ENCODE measurements at regions not wholly inside any gene's neighbourhood (a gene's known extent, or its start where the extent isn't known, plus 50 kb on each side); places are given as distances from the start of the nearest gene placed in this dataset.
A peak's percentile ranks its signal among the peaks of the same experiment; 100 is the strongest.

GRCh38 chr18:64203295-64203694 is 54.4 kb upstream of the LINC00305 start:
- BruUV-seq (replicated peaks) = no TSS peak
- no peaks in the 10 kb centered on the region for H3F3A ChIP-seq (ENCODE audit: insufficient read depth, low read depth)

GRCh38 chr18:64202863-64203262 is 54.0 kb upstream of the LINC00305 start:
- Histone ChIP-seq H3K4me3 (no peak overlapping the region), H3K27ac (no peak overlapping the region), H3K9me2 (ENCODE audit: insufficient read depth) (no peaks in the 10 kb centered on the region), H2AFZ (peak overlapping the region; percentile 55), H3K79me2 (ENCODE audit: low read depth) (no peaks in the 10 kb centered on the region), H4K20me1 (ENCODE audit: insufficient read depth) (no peaks in the 10 kb centered on the region), H3F3A (ENCODE audit: insufficient read depth, low read depth) (no peaks in the 10 kb centered on the region), H3K9me3 (ENCODE audit: insufficient read depth, low read depth) (0 out of 2 replicates have a peak, but pooled peaks cover 4% of the 10 kb centered on the region), H3K4me1 (replicated peaks; ENCODE audit: insufficient read depth) (peaks cover 9% of the 10 kb centered on the region; the same call in 1 of the 2 replicates), H3K36me3 (ENCODE audit: low read depth) (no peaks in the 10 kb centered on the region), H3K4me2 (peak overlapping the region; percentile 51), H3K27me3 (ENCODE audit: insufficient read depth, low read depth) (no peaks in the 10 kb centered on the region)
- ChIA-PET POLR2A (ENCODE audit: unreplicated experiment) (no interaction called here), CTCF (interaction anchor here (0.6 to 0.7 kb wide), 2 partner anchors 189 to 688 kb away, joined by 3 to 4 read pairs; no protein-coding TSS in a partner anchor)
- BruUV-seq (replicated peaks) = no TSS peak
- peak; percentile 39 to 58 for DNase-seq
- TF ChIP-seq EZH2 (IDR thresholded peaks at IDR 0.05; ENCODE audit: low read depth) (no peak), CTCF (conservative IDR thresholded peaks at IDR 0.05) (no peak)
- intact Hi-C loops (cut with micrococcal nuclease; ENCODE audit: unreplicated experiment) = loop anchor here (10.0 kb wide), 1 partner anchor 68 kb away; no protein-coding TSS in a partner anchor

More at GRCh38 chr18:64203295-64203694, 54.4 kb upstream of the LINC00305 start:
- H3K27ac ChIP-seq = no peak overlapping the region
- H3K4me3 ChIP-seq = no peak overlapping the region
- H3K4me2 ChIP-seq = peak overlapping the region; percentile 51
- no peak for TF ChIP-seq EZH2 (IDR thresholded peaks at IDR 0.05; ENCODE audit: low read depth)
- no peak for TF ChIP-seq CTCF (conservative IDR thresholded peaks at IDR 0.05)
- intact Hi-C loops (cut with micrococcal nuclease; ENCODE audit: unreplicated experiment) = loop anchor here (10.0 kb wide), 1 partner anchor 68 kb away; no protein-coding TSS in a partner anchor
- no peaks in the 10 kb centered on the region for H3K9me2 ChIP-seq (ENCODE audit: insufficient read depth)
- no peaks in the 10 kb centered on the region for H4K20me1 ChIP-seq (ENCODE audit: insufficient read depth)
- no peaks in the 10 kb centered on the region for H3K36me3 ChIP-seq (ENCODE audit: low read depth)
- POLR2A ChIA-PET (ENCODE audit: unreplicated experiment) = no interaction called here
- peak overlapping the region; percentile 55; the same call in 1 of the 2 replicates for H2AFZ ChIP-seq
- CTCF ChIA-PET = interaction anchor here (0.6 kb wide), 1 partner anchor 189 kb away, joined by 3 read pairs; no protein-coding TSS in a partner anchor
- H3K27me3 ChIP-seq (ENCODE audit: insufficient read depth, low read depth) = no peaks in the 10 kb centered on the region
- H3K4me1 ChIP-seq (replicated peaks; ENCODE audit: insufficient read depth) = peaks cover 9% of the 10 kb centered on the region; the same call in 1 of the 2 replicates
- 0 out of 2 replicates have a peak, but pooled peaks cover 4% of the 10 kb centered on the region for H3K9me3 ChIP-seq (ENCODE audit: insufficient read depth, low read depth)
- DNase-seq = no peak
- H3K79me2 ChIP-seq (ENCODE audit: low read depth) = no peaks in the 10 kb centered on the region

- peaks cover 9% of the 10 kb centered on the region; the same call in 1 of the 2 replicates for H3K4me1 ChIP-seq (replicated peaks; ENCODE audit: insufficient read depth)
- ChIA-PET POLR2A (ENCODE audit: unreplicated experiment) (no interaction called here), CTCF (interaction anchor here (0.7 kb wide), 1 partner anchor 687 kb away, joined by 4 read pairs; no protein-coding TSS in a partner anchor)
- intact Hi-C loops (cut with micrococcal nuclease; ENCODE audit: unreplicated experiment) = loop anchor here (10.0 kb wide), 1 partner anchor 68 kb away; no protein-coding TSS in a partner anchor
- 0 out of 2 replicates have a peak, but pooled peaks cover 4% of the 10 kb centered on the region for H3K9me3 ChIP-seq (ENCODE audit: insufficient read depth, low read depth)
- BruUV-seq (replicated peaks) = no TSS peak
- no peaks in the 10 kb centered on the region for H3F3A ChIP-seq (ENCODE audit: insufficient read depth, low read depth)
- H3K27ac ChIP-seq = no peak overlapping the region
- H3K9me2 ChIP-seq (ENCODE audit: insufficient read depth) = no peaks in the 10 kb centered on the region
- H3K4me2 ChIP-seq = peak overlapping the region; percentile 51; the same call in 1 of the 2 replicates
- no peaks in the 10 kb centered on the region for H3K27me3 ChIP-seq (ENCODE audit: insufficient read depth, low read depth)
- TF ChIP-seq EZH2 (IDR thresholded peaks at IDR 0.05; ENCODE audit: low read depth) = no peak
- no peak for TF ChIP-seq CTCF (conservative IDR thresholded peaks at IDR 0.05)
- DNase-seq = no peak
- no peaks in the 10 kb centered on the region for H3K79me2 ChIP-seq (ENCODE audit: low read depth)
- H3K36me3 ChIP-seq (ENCODE audit: low read depth) = no peaks in the 10 kb centered on the region
- H3K4me3 ChIP-seq = no peak overlapping the region
- H4K20me1 ChIP-seq (ENCODE audit: insufficient read depth) = no peaks in the 10 kb centered on the region
- H2AFZ ChIP-seq = peak overlapping the region; percentile 55; the same call in 1 of the 2 replicates
Observed at GRCh38 chr18:64202210-64202836, 53.4 kb upstream of the LINC00305 start.

All from PC-9 (cell line).